GM23338 (cell line): ENCODE measurements at regions not wholly inside any gene's neighbourhood (a gene's known extent, or its start where the extent isn't known, plus 50 kb on each side); places are given as distances from the start of the nearest gene placed in this dataset.

Experiments used
- ATAC-seq: fragments of 200-7000 bp; cut with Tn5 transposase; 3 replicates; pipeline ENCODE4 v1.9.1; 2020
- DNase-seq: peaks from one replicate; pipeline ENCODE4 v3.0.0-alpha.2; 2015; ENCODE audit warnings: low spot score
- H2AFZ ChIP-seq: fragments of 200-600 bp; sonication (generic); 2 replicates; pipeline ENCODE4 v1.8.0; 2016; ENCODE audit warnings: antibody characterized with exemption, mild to moderate bottlenecking, moderate library complexity
- H3F3A ChIP-seq: fragments of 200-600 bp; sonication (generic); replicated peaks from 2 replicates; pipeline ENCODE4 v1.8.0; 2017; ENCODE audit warnings: antibody characterized with exemption, mixed run types, low read depth
- H3K27ac ChIP-seq: fragments of 200-600 bp; sonication (generic); 2 replicates; pipeline ENCODE4 v1.6.1; 2016; ENCODE audit warnings: low read depth
- H3K27me3 ChIP-seq: fragments of 200-600 bp; sonication (generic); 2 replicates; pipeline ENCODE4 v1.8.0; 2016; ENCODE audit warnings: mild to moderate bottlenecking, mixed run types, moderate library complexity; ENCODE audit not compliant: insufficient read depth
- H3K36me3 ChIP-seq: fragments of 200-600 bp; sonication (generic); 2 replicates; pipeline ENCODE4 v1.8.0; 2016; ENCODE audit warnings: mild to moderate bottlenecking; ENCODE audit not compliant: insufficient read depth
- H3K4me1 ChIP-seq: fragments of 200-600 bp; sonication (generic); 2 replicates; pipeline ENCODE4 v1.8.0; 2016; ENCODE audit warnings: mild to moderate bottlenecking, moderate library complexity; ENCODE audit not compliant: insufficient read depth
- H3K4me2 ChIP-seq: fragments of 200-600 bp; sonication (generic); 2 replicates; pipeline ENCODE4 v1.7.1; 2017; ENCODE audit warnings: mixed run types
- H3K4me3 ChIP-seq: fragments of 200-600 bp; sonication (generic); 2 replicates; pipeline ENCODE4 v1.6.1; 2016; ENCODE audit warnings: mixed run types
- H3K79me2 ChIP-seq: fragments of 200-600 bp; sonication (generic); replicated peaks from 2 replicates; pipeline ENCODE4 v1.8.0; 2017; ENCODE audit warnings: mild to moderate bottlenecking; ENCODE audit not compliant: insufficient read depth
- H3K9me2 ChIP-seq: fragments of 200-600 bp; sonication (generic); 2 replicates; pipeline ENCODE4 v1.8.0; 2017; ENCODE audit not compliant: insufficient read depth
- H4K20me1 ChIP-seq: fragments of 200-600 bp; sonication (generic); replicated peaks from 2 replicates; pipeline ENCODE4 v1.8.0; 2017; ENCODE audit warnings: mild to moderate bottlenecking; ENCODE audit not compliant: insufficient read depth
- H3K27ac Mint-ChIP-seq: 2 replicates; pipeline ENCODE4 v1.8.0; 2020; ENCODE audit warnings: inconsistent platforms, mild to moderate bottlenecking, moderate library complexity, mixed read lengths
- H3K27me3 Mint-ChIP-seq: 3 replicates; pipeline ENCODE4 v1.8.0; 2022; ENCODE audit warnings: low read depth, mild to moderate bottlenecking, moderate library complexity, mixed read lengths, inconsistent platforms; ENCODE audit not compliant: insufficient read depth, poor library complexity
- H3K36me3 Mint-ChIP-seq: 3 replicates; pipeline ENCODE4 v1.8.0; 2021; ENCODE audit warnings: low read depth, mild to moderate bottlenecking, inconsistent platforms, moderate library complexity, mixed read lengths
- H3K4me1 Mint-ChIP-seq: 3 replicates; pipeline ENCODE4 v1.8.0; 2020; ENCODE audit warnings: mild to moderate bottlenecking, inconsistent platforms, mixed read lengths
- H3K4me3 Mint-ChIP-seq: 3 replicates; pipeline ENCODE4 v1.8.0; 2021; ENCODE audit warnings: moderate library complexity, mild to moderate bottlenecking, inconsistent platforms, mixed read lengths
- H3K9me3 Mint-ChIP-seq: 3 replicates; pipeline ENCODE4 v1.8.0; 2020; ENCODE audit warnings: moderate library complexity, mild to moderate bottlenecking, inconsistent platforms, mixed read lengths
- CREB1 ChIP-seq: fragments of 250-450 bp; sonication (Bioruptor Pico); IDR thresholded peaks from 2 replicates; pipeline ENCODE4 v1.5.0; 2020; ENCODE audit warnings: low read depth, mild to moderate bottlenecking, moderate library complexity
- CTCF ChIP-seq, 2 experiments: fragments of 200-600 bp in 1 of 2; sonication (generic) in 1 of 2; conservative IDR thresholded peaks; 2 replicates each; pipeline versions ENCODE4 v1.5.1 to v1.6.1; 2016 to 2017; ENCODE audit warnings: antibody characterized with exemption in 2 of 2, low read depth in 2 of 2, mild to moderate bottlenecking in 2 of 2, moderate library complexity in 1 of 2
- ETS1 ChIP-seq: IDR thresholded peaks from 2 replicates; pipeline ENCODE4 v1.6.1; 2016; ENCODE audit warnings: antibody characterized with exemption
- EZH2 ChIP-seq: fragments of 200-600 bp; sonication (generic); IDR thresholded peaks from one replicate; pipeline ENCODE4 v1.8.0; 2017; ENCODE audit warnings: antibody characterized with exemption, mild to moderate bottlenecking, low read depth; ENCODE audit not compliant: unreplicated experiment
- EZH2phosphoT487 ChIP-seq: fragments of 200-600 bp; sonication (generic); IDR thresholded peaks from one replicate; pipeline ENCODE4 v1.8.1; 2018; ENCODE audit warnings: antibody characterized with exemption; ENCODE audit not compliant: unreplicated experiment
- JUNB ChIP-seq: IDR thresholded peaks from one replicate; pipeline ENCODE4 v1.6.1; 2016; ENCODE audit warnings: antibody characterized with exemption; ENCODE audit not compliant: unreplicated experiment
- NANOG ChIP-seq: IDR thresholded peaks from 2 replicates; pipeline ENCODE4 v1.6.1; 2016; ENCODE audit warnings: antibody characterized with exemption, borderline replicate concordance
- POLR2AphosphoS5 ChIP-seq: IDR thresholded peaks from 2 replicates; pipeline ENCODE4 v1.6.1; 2016; ENCODE audit warnings: antibody characterized with exemption, low read depth
- REST ChIP-seq: IDR thresholded peaks from one replicate; pipeline ENCODE4 v1.6.1; 2018; ENCODE audit warnings: antibody characterized with exemption; ENCODE audit not compliant: unreplicated experiment
- STAT1 ChIP-seq: IDR thresholded peaks from one replicate; pipeline ENCODE4 v1.6.1; 2016; ENCODE audit warnings: antibody characterized with exemption; ENCODE audit not compliant: unreplicated experiment
- ZNF114 ChIP-seq: fragments of 250-450 bp; sonication (Bioruptor Pico); IDR thresholded peaks from 2 replicates; pipeline ENCODE4 v1.5.0; 2020; ENCODE audit warnings: mild to moderate bottlenecking, moderate library complexity
- ZNF331 ChIP-seq: fragments of 250-450 bp; sonication (Bioruptor Pico); IDR thresholded peaks from 2 replicates; pipeline ENCODE4 v1.5.0; 2020; ENCODE audit warnings: low read depth, mild to moderate bottlenecking, moderate library complexity

GRCh38 chr18:57088883-57089282 is 58.0 kb upstream of the BOD1L2 start:
- H3K27me3 ChIP-seq = no peaks in the 10 kb centered on the region
- TF ChIP-seq STAT1 (no peak), CREB1 (CRISPR knock-in tag) (no peak), EZH2 (no peak), ETS1 (no peak), JUNB (no peak)
- H3K4me3 Mint-ChIP-seq = no peak overlapping the region
- no peak for ATAC-seq
- peaks cover 26% of the 10 kb centered on the region for H3K9me2 ChIP-seq
- H3K79me2 ChIP-seq = no peaks in the 10 kb centered on the region
- no peaks in the 10 kb centered on the region for H3K9me3 Mint-ChIP-seq
- peaks cover 9% of the 10 kb centered on the region for H3K27me3 Mint-ChIP-seq
- no peaks in the 10 kb centered on the region; the same call in 1 of the 2 replicates for H3F3A ChIP-seq
- peaks cover 45% of the 10 kb centered on the region for H3K4me1 ChIP-seq
- no peak overlapping the region for H3K27ac ChIP-seq
- no peak overlapping the region for H3K4me2 ChIP-seq
- no peaks in the 10 kb centered on the region for H3K36me3 Mint-ChIP-seq
- H2AFZ ChIP-seq = peak overlapping the region; percentile 32; the same call in 1 of the 2 replicates
- H4K20me1 ChIP-seq = no peaks in the 10 kb centered on the region
- no peak overlapping the region for H3K27ac Mint-ChIP-seq
- H3K36me3 ChIP-seq = no peaks in the 10 kb centered on the region
- H3K4me3 ChIP-seq = no peak overlapping the region
- no peak for DNase-seq
- H3K4me1 Mint-ChIP-seq = peaks cover 41% of the 10 kb centered on the region

- ATAC-seq (no peak), DNase-seq (no peak)
- Histone ChIP-seq H3F3A (no peaks in the 10 kb centered on the region; the same call in 1 of the 2 replicates), H3K4me2 (no peak overlapping the region), H3K9me2 (peaks cover 26% of the 10 kb centered on the region), H3K27me3 (no peaks in the 10 kb centered on the region), H3K4me3 (no peak overlapping the region), H3K27ac (no peak overlapping the region), H3K79me2 (no peaks in the 10 kb centered on the region), H3K36me3 (no peaks in the 10 kb centered on the region), H4K20me1 (no peaks in the 10 kb centered on the region), H2AFZ (peak overlapping the region; percentile 23; the same call in 1 of the 2 replicates), H3K4me1 (peaks cover 39% of the 10 kb centered on the region)
- no peak overlapping the region for H3K27ac Mint-ChIP-seq
- H3K27me3 Mint-ChIP-seq = peaks cover 12% of the 10 kb centered on the region
- H3K9me3 Mint-ChIP-seq = no peaks in the 10 kb centered on the region
- no peaks in the 10 kb centered on the region for H3K36me3 Mint-ChIP-seq
- peaks cover 37% of the 10 kb centered on the region for H3K4me1 Mint-ChIP-seq
- no peak overlapping the region for H3K4me3 Mint-ChIP-seq
- TF ChIP-seq NANOG (no peak), JUNB (no peak), CTCF (conservative IDR thresholded peaks at IDR 0.05; ENCODE audit: low read depth in 2 of 2) (no peak), ETS1 (no peak), CREB1 (CRISPR knock-in tag) (no peak), EZH2 (no peak), REST (no peak), POLR2AphosphoS5 (no peak), STAT1 (no peak), ZNF331 (no peak), EZH2phosphoT487 (no peak), ZNF114 (CRISPR knock-in tag) (no peak)
Measured at GRCh38 chr18:57089702-57090101, 57.2 kb upstream of the BOD1L2 start.
